ENCODE measurements at regions not wholly inside any gene's neighbourhood (a gene's known extent, or its start where the extent isn't known, plus 50 kb on each side); places are given as distances from the start of the nearest gene placed in this dataset.

GRCh38 chr9:134273647-134274046 is 52.6 kb upstream of the RXRA start:
- no peak for DNase-seq (ENCODE audit: low read depth in 2 of 2)

GRCh38 chr9:134275375-134275774 is 50.9 kb upstream of the RXRA start:
- DNase-seq (ENCODE audit: low read depth in 2 of 2): no peak

- DNase-seq (ENCODE audit: low read depth in 2 of 2): no peak
Measured at GRCh38 chr9:134276453-134277245, 49.6 kb upstream of the RXRA start.

All from activated CD8-positive, alpha-beta memory T cell treated with anti-CD3 and anti-CD28 coated beads for 4 hours (primary cell).